HG03095 (cell line): ENCODE measurements at regions not wholly inside any gene's neighbourhood (a gene's known extent, or its start where the extent isn't known, plus 50 kb on each side); places are given as distances from the start of the nearest gene placed in this dataset.

ENCODE experiments used
- ATAC-seq: cut with Tn5 transposase; IDR thresholded peaks from one replicate; pipeline ENCODE4 v1.9.1; 2021; ENCODE audit warnings: moderate library complexity; ENCODE audit not compliant: unreplicated experiment

DNA sequence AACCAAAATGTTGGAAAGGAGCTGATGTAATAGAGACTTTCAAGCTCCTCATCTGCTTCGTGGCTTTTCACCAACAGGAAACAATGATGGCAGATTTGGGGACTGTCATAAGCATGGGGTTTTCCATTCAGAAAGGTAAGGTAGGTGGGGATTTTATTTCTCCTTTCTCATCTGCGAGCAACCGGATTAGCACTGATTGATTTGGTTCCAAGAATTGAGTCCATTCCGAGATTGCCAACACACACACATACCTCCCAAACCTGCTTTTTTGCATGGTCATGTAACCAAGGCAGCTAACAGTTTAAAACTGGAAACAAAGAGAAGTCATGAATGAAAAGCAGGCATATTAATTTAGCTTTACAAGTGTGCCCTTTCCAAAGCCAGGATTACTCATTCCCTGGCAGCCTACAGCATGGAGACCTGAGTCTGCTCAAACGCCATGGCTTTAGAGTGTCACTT, 63.0 kb upstream of the LNX1 start:
- ATAC-seq, result peak; percentile 45

DNA sequence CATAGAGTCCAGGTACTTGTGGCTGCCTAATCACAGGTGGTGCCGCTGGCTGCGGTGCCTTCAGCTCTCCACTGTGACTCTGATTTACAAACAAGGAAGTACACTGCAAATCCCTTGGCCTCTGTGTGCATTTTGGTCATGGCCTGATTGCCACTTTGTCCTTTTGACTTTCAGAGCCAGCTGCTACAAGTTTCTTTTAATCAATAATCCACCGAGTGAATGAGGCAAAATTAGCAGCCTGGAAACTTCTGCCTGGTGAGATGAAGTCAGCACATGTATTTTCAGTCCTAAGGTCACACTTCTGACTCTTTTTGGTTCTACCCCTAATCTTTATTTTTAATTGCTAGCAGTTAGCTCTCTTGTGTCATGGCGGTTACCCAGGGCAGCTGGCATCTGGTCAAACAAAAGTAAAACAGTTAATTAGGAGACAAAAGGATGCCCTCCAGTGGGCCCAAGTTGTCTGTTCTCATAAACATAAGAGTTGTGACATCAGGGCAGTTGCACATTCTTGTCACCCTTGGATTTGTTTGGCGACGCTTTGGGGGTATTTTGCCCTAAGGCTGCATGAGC, 62.3 kb upstream of the LNX1 start:
- ATAC-seq, result peak; percentile 50

DNA sequence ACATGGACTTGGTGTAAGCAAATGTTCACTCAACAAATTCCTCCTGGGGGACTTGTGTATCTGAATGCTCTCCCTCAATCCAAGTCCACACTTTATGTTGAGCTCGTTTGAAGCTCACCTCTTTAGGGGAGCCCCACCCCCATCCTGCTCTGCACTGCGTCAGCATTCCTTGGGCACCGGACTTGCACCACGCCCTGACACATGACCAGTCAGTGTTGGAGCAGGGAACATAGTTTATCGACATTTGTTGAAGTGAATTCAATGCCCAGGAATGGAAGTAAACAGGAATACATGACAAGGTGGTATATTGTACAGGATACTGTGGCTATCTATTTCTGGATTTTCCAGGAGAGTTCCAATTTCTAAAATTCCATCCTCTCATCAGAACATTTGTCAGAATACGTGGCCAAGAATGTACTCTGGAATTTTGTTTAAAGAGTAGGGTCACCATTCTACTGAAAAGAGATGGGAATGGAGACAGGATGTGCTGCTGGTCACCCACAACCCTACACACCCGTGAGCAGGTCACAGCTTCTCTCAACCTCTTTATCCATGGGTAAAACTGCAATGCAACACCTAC, 60.0 kb upstream of the LNX1 start:
- no peak for ATAC-seq

DNA sequence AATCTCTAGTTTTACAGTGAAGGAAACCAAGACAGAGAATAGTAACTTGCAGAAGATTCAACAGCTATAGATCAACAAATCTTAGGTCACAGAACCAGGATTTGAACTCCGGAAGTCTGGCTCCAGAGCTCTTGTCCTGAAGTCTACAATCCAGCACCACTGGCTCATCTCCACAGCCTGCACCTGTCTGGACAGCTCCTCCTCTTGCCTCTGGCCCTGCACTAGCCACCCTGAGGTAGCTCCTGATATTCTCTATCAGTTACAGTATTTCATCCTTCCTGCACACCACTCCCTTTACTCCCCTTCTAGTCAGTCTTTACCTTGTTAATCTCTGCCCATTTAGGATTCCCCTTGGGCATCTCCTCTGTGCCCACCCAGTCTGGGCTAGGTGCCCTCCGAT, 58.1 kb upstream of the LNX1 start:
- no peak for ATAC-seq

DNA sequence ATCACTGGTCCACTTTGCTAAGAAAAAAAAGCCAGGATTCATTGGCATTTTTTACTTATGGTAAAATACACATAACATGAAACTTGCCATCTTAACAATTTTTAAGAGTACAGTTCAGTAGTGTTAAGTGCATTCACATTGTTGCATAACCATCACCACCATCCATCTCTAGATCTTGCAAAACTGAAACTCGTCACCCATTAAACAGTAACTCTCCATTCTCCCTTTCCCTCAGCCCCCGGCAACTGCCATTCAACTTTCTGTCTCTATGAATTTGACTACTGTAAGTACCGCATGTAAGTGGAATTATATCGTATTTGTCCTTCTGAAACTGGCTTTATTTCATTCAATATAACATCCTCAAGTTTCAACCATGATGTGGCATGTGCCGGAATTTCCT, 56.3 kb upstream of the LNX1 start:
- no peak for ATAC-seq

DNA sequence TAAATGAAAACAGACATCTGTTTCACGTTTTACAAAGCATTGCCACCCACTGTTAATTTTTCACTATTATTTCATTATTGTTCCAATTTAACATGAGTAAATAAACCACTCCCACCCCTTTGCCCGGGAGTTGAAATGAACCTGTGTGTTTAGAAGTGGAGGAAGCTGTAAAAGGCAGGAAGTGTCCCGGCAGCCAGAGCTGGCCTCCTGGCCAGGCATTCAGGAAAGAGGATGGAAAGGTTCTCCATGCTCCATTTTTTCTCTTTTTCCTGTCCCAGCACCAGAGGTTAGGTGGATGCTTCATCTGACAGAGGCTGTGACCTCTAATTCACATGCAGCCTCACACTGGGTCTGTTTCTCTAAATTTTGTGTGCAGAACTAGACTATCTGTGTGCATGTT, 55.5 kb upstream of the LNX1 start:
- no peak for ATAC-seq

DNA sequence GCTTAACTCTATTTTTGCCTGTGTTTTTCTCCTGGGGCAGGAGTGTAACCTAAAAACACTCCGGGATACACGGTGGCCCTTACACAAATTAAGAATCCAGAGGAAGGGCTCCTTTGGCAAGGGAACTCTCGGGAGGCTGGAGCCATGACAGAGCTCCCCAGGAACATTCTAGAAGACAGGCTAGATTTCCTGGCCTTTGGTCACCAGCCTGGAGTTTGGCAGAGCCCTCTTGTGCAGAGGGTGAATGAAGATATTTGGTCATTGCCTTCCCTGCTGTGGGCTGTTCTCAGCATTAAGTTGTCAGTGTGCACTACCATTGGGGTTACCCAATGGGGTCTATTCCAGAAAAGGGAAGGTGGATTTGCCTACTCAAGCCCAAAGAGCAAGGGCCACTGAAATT, 53.8 kb upstream of the LNX1 start:
- ATAC-seq, result no peak

DNA sequence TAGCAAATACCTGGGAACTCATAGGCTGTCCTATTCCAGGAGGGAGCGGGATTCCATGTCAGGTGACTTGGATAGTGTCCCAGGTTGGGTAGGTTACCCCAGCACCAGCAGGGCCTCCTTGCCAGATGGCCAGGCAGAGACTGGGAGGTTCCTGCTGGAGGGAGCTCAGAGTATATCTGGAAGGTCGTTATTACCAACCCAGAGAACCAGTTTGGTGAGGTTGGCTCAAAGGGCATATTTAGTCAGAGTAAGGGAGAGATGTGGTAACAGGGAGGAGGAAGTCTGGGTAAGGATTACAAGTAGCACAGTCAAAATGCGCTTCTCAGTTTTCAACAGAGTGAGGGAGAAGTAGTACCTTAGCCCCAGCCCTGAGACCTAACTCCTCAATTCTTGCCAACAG, 53.3 kb upstream of the LNX1 start:
- no peak for ATAC-seq
